Mucosa of descending colon (tissue), 3 donors: ENCODE measurements at regions not wholly inside any gene's neighbourhood (a gene's known extent, or its start where the extent isn't known, plus 50 kb on each side); places are given as distances from the start of the nearest gene placed in this dataset.
"Not testable (repeated sequence)": the region's sequence is repeated elsewhere in the genome, so short reads cannot be mapped to it uniquely, and the experiment has no call there.

Source experiments
- ATAC-seq: fragments of 200-7000 bp; cut with Tn5 transposase; one replicate; pipeline ENCODE4 v1.9.1; 2020; ENCODE audit warnings: mild to moderate bottlenecking, moderate library complexity
- DNase-seq, 3 donors: peaks; one replicate each; pipeline ENCODE4 v3.0.0-alpha.2; 2020
- H3K36me3 ChIP-seq: fragments of 200-600 bp; one replicate; pipeline ENCODE4 v1.8.0; 2021; ENCODE audit warnings: low read depth, mild to moderate bottlenecking
- H3K4me1 ChIP-seq: fragments of 200-600 bp; one replicate; pipeline ENCODE4 v1.8.0; 2021; ENCODE audit warnings: low read depth, mild to moderate bottlenecking
- H3K4me3 ChIP-seq: fragments of 200-600 bp; one replicate; pipeline ENCODE4 v1.8.0; 2021; ENCODE audit warnings: mild to moderate bottlenecking
- H3K9me3 ChIP-seq: fragments of 200-600 bp; one replicate; pipeline ENCODE4 v1.8.0; 2021; ENCODE audit warnings: mild to moderate bottlenecking
- intact Hi-C, 2 donors: fragments of 100-400 bp; cut with DNase I in 1 of 2; cut with micrococcal nuclease in 1 of 2; formaldehyde crosslinking; loops; one replicate each; pipeline versions ENCODE4 v1.11.0 to v1.11.1; 2022; cut with DNase I, micrococcal nuclease
- TF ChIP-seq, protein P1 (sequence below): fragments of 200-600 bp; IDR thresholded peaks from one replicate; pipeline ENCODE4 v1.8.0; 2022; ENCODE audit warnings: antibody characterized with exemption, mild to moderate bottlenecking
- donor health status: DM: no; HTN: no; CAD: no; lungs with moderate emphysema.
- donor health status: DM: no; HTN: no; CAD: no.
- donor health status: DM: no; HTN: yes; CAD: no.

GRCh38 chr10:118970770-118971169, 58.7 kb upstream of the NANOS1 start:
- no peak for DNase-seq
- no peaks in the 10 kb centered on the region for H3K4me1 ChIP-seq
- TF ChIP-seq, protein P1, sequence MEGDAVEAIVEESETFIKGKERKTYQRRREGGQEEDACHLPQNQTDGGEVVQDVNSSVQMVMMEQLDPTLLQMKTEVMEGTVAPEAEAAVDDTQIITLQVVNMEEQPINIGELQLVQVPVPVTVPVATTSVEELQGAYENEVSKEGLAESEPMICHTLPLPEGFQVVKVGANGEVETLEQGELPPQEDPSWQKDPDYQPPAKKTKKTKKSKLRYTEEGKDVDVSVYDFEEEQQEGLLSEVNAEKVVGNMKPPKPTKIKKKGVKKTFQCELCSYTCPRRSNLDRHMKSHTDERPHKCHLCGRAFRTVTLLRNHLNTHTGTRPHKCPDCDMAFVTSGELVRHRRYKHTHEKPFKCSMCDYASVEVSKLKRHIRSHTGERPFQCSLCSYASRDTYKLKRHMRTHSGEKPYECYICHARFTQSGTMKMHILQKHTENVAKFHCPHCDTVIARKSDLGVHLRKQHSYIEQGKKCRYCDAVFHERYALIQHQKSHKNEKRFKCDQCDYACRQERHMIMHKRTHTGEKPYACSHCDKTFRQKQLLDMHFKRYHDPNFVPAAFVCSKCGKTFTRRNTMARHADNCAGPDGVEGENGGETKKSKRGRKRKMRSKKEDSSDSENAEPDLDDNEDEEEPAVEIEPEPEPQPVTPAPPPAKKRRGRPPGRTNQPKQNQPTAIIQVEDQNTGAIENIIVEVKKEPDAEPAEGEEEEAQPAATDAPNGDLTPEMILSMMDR: no peak
- peaks cover 4% of the 10 kb centered on the region for H3K9me3 ChIP-seq
- no peaks in the 10 kb centered on the region for H3K36me3 ChIP-seq
- H3K4me3 ChIP-seq: no peak overlapping the region
- ATAC-seq: no peak
- intact Hi-C loops: no loop called here

DNA sequence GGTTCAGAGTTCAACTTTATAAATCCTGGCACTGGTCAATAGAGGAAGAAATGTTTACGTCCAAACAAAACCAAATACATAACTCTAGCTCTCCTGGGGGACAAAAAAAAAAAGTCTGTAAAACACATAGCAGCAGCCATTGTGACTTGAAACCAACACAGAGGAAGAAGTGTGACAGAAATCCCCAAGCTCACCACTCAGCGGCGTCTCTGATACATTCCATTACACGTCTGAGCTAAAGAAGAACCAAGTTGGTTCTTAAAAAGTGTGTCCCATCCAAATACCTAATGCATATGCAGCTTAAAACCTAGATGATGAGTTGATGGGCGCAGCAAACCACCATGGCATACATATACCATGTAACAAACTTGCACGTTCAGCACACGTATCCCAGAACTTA, 58.3 kb upstream of the NANOS1 start:
- ATAC-seq (no peak), DNase-seq (no peak)
- no peak overlapping the region for H3K4me3 ChIP-seq
- peaks cover 4% of the 10 kb centered on the region for H3K9me3 ChIP-seq
- no peaks in the 10 kb centered on the region for H3K36me3 ChIP-seq
- TF ChIP-seq, protein P1: no peak
- H3K4me1 ChIP-seq: no peaks in the 10 kb centered on the region
- intact Hi-C loops: no loop called here

DNA sequence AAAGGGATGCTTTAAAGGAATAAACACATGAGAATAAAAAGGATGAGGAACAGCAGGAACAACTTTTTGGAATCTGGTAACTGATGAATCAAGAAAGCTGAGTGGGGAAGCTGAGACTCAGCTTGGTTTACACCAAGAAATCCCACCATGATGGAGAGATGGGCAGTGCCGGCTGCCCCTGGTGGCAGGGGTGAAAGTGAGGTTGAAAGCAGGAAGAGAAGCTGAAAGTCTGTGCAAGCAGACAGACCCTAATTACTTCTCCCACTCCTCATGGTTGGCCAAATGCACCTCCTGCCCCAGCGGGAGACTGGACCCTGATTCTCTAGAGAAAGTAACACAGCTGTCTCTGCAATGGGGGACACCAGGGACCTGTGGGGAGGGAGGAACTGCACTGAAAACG, 57.6 kb upstream of the NANOS1 start:
- Histone ChIP-seq H3K4me1 (no peaks in the 10 kb centered on the region), H3K9me3 (peaks cover 4% of the 10 kb centered on the region), H3K4me3 (no peak overlapping the region), H3K36me3 (no peaks in the 10 kb centered on the region)
- intact Hi-C loops: no loop called here
- DNase-seq (no peak), ATAC-seq (no peak)
- TF ChIP-seq, protein P1: no peak

- intact Hi-C loops: no loop called here
- H3K4me3 ChIP-seq: no peak overlapping the region
- DNase-seq (no peak), ATAC-seq (no peak)
- no peaks in the 10 kb centered on the region for H3K36me3 ChIP-seq
- TF ChIP-seq, protein P1: no peak
- no peaks in the 10 kb centered on the region for H3K4me1 ChIP-seq
- peaks cover 4% of the 10 kb centered on the region for H3K9me3 ChIP-seq
These were observed 55.8 kb upstream of the NANOS1 start for GRCh38 chr10:118973744-118974143.

- Histone ChIP-seq H3K4me1 (no peaks in the 10 kb centered on the region), H3K36me3 (no peaks in the 10 kb centered on the region), H3K4me3 (no peak overlapping the region), H3K9me3 (peaks cover 4% of the 10 kb centered on the region)
- DNase-seq (no peak), ATAC-seq (no peak)
- intact Hi-C loops: no loop called here
- TF ChIP-seq, protein P1: no peak
These were observed 54.6 kb upstream of the NANOS1 start for GRCh38 chr10:118974951-118975350.

GRCh38 chr10:118976219-118976618, 53.3 kb upstream of the NANOS1 start:
- intact Hi-C loops, ATAC-seq, DNase-seq, H3K4me3 ChIP-seq, H3K4me1 ChIP-seq, H3K36me3 ChIP-seq, H3K9me3 ChIP-seq: not testable (repeated sequence)
